ENCODE measurements at regions not wholly inside any gene's neighbourhood (a gene's known extent, or its start where the extent isn't known, plus 50 kb on each side); places are given as distances from the start of the nearest gene placed in this dataset.

DNA sequence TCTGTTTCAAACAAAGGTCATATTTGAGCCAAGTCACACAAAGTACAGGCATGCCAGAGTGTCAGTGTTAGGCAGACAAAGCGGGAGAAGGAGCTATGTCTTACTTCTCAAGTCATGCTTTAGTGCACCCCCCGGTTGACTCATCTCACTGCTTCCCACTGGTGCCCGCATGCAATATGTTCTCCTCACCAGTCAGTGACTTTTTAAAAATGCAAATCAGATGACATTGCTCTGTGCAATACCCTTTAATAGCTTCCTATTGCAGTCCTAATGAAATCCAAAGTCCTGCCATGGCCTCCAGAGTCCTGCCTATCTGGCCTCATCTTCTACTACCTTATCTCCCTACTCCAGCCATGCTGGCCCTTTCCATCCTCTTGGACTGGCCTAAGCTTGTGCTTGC is 429.1 kb downstream of the ACTR3B start:
- TF ChIP-seq ZNF274 (IDR thresholded peaks at IDR 0.05; ENCODE audit: low read depth, low read length) (no peak), YY1 (IDR thresholded peaks at IDR 0.05; ENCODE audit: insufficient read depth, insufficient read length) (no peak)

All from NT2/D1 (cell line).